NCI-H510A (cell line): ENCODE measurements at regions not wholly inside any gene's neighbourhood (a gene's known extent, or its start where the extent isn't known, plus 50 kb on each side); places are given as distances from the start of the nearest gene placed in this dataset.

Experiments used
- DNase-seq: peaks from one replicate; lab custom pipeline; 2025; lab: John Stamatoyannopoulos, UW

GRCh38 chr2:195408811-195409210 is 248.2 kb upstream of the SLC39A10 start:
- no peak for DNase-seq

DNA sequence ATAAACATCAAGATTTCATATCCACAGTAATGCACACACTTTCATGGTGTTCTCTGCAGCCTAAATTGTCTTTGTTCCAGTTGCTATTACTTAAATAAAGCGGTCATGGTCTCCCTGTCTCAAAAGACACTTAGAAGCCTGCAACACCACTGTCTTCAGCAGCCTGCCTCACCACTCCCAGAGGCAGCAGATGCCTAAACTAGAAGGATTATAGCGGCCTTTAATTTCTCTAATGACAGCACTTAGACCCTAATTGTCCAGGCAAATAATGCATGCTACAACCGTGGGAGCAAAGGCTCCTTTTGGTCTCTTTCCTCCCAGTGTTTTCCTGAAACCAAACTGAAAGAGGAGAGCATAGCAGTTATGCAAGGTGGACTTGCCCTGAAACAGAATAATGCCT is 248.8 kb upstream of the SLC39A10 start:
- no peak for DNase-seq

- DNase-seq, result no peak
Measured at GRCh38 chr2:195407783-195408182, 249.2 kb upstream of the SLC39A10 start.

GRCh38 chr2:195406886-195407603 is 250.0 kb upstream of the SLC39A10 start:
- DNase-seq, result no peak

GRCh38 chr2:195404651-195405050 is 252.4 kb upstream of the SLC39A10 start:
- no peak for DNase-seq

GRCh38 chr2:195396479-195396878 is 260.5 kb upstream of the SLC39A10 start:
- no peak for DNase-seq

- DNase-seq, result no peak
Measured at GRCh38 chr2:195395362-195395761, 261.7 kb upstream of the SLC39A10 start.

DNA sequence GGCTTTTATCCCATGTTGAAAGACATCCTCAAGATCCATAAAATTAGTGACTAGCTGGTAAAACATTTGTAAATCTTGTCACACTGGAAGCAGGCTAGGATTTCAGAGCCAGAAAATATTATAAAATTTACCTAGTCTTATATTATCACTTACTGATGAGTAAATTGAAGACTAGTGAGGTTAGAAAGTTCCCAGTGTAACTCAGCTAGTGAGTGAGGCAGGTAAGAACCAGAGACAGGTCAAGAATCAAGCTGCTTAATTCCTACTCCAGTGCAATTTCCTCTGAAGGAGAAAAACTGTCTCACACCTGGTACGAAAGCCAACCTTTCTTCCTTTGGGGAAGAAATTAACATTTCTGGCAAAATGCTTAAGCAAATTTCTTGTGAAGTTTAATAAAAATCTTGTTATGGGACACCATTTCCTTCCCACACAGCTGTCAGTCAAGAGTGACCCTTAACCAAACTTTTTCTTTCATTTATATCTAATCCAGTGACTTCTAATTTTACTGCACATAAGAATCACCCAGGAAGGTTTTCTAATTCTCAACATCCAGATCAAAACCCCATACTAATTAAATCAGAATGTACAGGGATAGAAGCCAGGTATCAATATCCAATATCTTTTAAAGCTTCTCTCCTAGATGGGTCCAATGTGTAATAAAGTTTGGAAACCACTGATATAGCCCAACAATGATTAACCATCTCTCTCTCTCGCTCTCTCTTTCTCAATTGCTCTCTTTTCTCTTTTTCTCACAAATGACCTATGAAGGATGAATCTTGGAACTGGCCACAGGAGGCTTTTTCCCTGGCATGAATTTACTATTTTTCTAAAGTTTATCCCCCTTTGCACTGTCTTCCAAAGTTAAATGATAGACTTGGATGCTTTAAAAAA is 264.3 kb upstream of the SLC39A10 start:
- no peak for DNase-seq

DNA sequence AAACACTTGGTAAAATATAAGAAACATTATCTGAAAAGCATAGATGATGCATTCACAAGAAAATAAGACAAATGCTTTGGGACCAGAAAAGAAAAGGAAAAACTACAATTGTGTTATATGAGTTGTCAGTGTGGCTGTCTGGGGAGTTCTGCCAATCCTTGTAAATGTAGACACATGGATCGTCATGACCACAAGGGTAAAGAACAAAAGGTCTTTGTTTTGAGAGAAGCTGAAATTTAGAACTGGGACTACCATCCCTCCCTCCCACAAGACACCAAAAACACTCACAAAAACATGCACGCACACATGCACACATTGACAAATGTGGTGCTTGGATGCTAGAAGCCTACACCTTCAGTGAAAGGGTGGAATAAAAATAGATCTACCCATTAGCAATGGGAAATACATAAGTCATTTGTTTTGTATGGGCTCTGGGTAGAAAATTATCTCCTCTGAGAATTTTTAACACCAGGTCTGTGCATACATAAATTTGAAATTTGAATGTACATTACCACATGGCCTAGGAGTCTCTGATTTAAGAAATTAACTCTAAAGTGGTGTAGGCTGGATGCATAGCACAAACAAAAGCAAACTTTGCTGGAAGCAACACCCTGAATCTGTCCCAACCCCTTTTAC is 266.2 kb upstream of the SLC39A10 start:
- no peak for DNase-seq

GRCh38 chr2:195388028-195388427 is 269.0 kb upstream of the SLC39A10 start:
- DNase-seq, result no peak

DNA sequence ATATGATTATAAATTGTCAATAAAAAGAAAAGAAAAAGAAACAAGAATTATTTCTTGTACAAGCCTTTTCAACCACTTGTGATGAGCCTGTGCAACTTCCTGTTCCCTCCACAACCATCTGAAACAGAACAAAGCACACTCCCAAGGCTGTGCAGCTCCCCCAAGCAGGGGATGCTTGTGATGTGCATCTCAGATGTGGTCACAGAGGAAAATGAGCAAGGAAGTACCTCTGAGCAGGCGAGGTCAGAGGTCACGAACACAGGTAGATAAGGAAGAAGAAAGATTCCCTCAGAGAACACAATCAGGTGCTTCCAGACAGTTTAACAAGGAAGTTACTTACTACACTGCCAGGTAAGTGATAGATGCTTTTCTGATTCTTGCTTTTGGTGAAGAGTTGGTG is 274.8 kb upstream of the SLC39A10 start:
- no peak for DNase-seq

GRCh38 chr2:195370167-195370943 is 286.7 kb upstream of the SLC39A10 start:
- no peak for DNase-seq

GRCh38 chr2:195369218-195369587 is 287.8 kb upstream of the SLC39A10 start:
- DNase-seq, result no peak

GRCh38 chr2:195368249-195369217 is 288.5 kb upstream of the SLC39A10 start:
- no peak for DNase-seq

DNA sequence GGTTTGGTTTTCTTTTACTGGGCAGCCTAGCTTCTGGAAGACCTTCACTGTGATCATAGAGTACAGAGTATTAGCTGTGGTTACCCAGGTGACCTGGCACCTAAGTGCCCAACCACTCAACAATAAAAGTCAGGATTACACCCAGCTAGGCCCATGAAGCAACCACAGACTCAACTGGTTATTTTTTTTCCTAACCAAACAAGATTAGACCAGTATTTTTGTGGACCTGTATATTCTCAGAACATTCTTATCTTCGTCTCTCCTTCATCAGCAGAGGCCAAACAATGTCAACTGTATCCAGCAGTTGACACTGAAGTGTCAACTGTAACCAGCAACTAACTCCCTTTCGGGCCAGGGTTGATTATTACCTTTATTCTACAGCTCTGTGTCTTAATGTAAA is 289.2 kb upstream of the SLC39A10 start:
- DNase-seq, result no peak

DNA sequence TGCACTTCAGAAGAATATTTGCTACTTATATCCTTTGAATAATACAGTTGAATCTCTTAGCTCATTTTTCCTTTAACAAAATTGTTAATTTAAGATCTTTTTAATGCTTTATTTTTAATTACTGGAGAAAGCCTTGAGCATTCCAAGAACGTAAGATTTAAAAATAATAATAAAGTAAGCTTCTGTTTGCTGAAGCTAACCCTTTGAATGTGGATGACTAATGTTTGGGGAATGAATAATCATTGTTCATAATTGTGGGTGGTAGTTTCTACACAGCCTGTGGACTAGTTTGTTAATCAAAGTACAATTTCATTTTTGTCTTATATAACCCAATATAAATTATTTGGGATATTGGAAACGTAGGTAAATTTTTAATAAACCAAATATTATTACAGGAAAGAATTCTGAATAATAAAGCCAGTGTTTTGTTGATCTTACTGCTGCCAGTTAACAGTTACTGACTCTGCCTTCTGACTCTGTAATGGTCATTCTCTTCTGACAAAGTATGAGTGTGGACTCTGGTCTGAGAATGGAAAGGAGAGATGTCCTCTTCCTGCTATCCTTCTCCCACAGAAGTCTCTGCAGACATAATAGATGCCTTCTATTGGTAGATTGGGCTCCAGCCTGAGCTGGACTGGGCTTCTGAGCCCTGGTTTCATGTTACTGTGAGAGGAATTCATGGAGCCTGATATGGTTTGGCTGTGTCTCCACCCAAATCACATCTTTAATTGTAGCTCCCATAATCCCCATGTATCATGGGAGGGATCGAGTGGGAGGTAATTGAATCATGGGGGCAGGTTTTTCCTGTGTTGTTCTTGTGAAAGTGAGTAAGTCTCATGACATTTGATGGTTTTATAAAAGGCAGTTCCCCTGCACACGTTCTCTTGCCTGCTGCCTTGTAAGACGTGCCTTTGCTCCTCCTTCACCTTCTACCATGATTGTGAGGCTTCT is 292.7 kb upstream of the SLC39A10 start:
- DNase-seq, result no peak

- no peak for DNase-seq
Measured at GRCh38 chr2:195363496-195363895, 293.5 kb upstream of the SLC39A10 start.

DNA sequence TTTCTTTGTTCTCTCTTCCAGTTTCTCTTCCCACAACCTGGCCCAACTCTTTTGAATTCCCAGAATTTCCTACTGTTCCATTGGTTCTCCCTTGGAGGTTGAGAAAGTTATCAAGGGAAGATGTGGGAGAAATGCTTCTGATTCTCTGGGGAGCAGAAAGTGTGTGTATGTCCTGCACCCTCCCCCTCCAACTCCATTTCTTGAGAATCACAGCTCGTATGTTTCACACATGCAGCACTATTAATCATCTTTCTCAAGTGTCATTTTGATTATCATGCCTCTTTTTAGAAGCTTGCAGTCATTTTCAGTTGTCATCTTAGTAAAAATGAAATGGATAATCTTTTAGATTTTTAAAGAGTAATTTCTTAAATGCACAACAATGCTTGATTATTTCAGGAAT is 296.8 kb upstream of the SLC39A10 start:
- DNase-seq, result no peak

- DNase-seq, result no peak
Measured at GRCh38 chr2:195359043-195359735, 297.8 kb upstream of the SLC39A10 start.
